GM10266 (cell line): ENCODE measurements at regions not wholly inside any gene's neighbourhood (a gene's known extent, or its start where the extent isn't known, plus 50 kb on each side); places are given as distances from the start of the nearest gene placed in this dataset.

Source experiments
- DNase-seq: peaks from one replicate; pipeline ENCODE4 v3.0.0; 2012; ENCODE audit errors: extremely low spot score
- TF ChIP-seq, protein P1 (sequence below): IDR thresholded peaks from 2 replicates; pipeline ENCODE4 v1.5.1; 2012; ENCODE audit warnings: mild to moderate bottlenecking, low read depth; ENCODE audit not compliant: control insufficient read depth, insufficient read depth; ENCODE audit errors: missing control alignments

DNA sequence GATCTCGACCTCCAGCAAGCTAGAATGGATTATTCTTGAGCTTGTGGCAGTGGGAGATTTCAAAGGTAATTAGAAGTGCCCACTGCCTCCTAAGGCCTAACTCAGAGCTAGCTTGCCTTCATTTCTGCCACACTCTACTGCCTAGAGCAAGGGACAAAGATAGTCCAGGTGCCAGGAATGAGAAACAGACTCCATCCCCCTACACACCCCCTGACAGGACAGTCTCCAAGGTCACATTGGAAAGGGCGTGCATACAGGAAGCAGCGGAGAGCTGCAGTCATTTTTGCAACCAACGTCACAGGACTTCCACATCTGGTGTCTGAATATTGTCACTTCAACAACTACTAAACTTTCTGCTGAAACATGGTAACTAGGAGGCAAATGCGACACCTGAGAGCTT, 101.0 kb upstream of the SH3BP4 start:
- no peak for DNase-seq
- TF ChIP-seq, protein P1, sequence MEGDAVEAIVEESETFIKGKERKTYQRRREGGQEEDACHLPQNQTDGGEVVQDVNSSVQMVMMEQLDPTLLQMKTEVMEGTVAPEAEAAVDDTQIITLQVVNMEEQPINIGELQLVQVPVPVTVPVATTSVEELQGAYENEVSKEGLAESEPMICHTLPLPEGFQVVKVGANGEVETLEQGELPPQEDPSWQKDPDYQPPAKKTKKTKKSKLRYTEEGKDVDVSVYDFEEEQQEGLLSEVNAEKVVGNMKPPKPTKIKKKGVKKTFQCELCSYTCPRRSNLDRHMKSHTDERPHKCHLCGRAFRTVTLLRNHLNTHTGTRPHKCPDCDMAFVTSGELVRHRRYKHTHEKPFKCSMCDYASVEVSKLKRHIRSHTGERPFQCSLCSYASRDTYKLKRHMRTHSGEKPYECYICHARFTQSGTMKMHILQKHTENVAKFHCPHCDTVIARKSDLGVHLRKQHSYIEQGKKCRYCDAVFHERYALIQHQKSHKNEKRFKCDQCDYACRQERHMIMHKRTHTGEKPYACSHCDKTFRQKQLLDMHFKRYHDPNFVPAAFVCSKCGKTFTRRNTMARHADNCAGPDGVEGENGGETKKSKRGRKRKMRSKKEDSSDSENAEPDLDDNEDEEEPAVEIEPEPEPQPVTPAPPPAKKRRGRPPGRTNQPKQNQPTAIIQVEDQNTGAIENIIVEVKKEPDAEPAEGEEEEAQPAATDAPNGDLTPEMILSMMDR, result no peak

DNA sequence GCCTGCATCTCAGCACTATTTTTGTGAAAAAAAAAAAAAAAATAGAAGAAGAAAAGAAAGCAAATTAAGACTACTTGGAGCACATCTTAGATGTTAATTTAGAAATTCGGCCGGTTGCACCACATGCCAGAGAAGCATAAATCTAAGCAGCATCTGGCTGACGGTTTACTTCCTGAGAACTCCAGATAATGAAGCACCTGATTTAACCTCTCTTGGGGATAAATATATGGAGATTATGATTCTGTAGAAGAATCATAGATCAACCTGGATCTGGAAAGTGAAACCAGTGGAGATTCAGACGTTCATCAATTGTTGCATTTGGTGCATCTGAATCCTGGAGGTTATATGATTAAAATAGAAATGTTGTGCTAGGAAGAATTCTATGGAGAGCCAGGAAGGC, 102.1 kb upstream of the SH3BP4 start:
- DNase-seq, result no peak
- TF ChIP-seq, protein P1, result no peak

DNA sequence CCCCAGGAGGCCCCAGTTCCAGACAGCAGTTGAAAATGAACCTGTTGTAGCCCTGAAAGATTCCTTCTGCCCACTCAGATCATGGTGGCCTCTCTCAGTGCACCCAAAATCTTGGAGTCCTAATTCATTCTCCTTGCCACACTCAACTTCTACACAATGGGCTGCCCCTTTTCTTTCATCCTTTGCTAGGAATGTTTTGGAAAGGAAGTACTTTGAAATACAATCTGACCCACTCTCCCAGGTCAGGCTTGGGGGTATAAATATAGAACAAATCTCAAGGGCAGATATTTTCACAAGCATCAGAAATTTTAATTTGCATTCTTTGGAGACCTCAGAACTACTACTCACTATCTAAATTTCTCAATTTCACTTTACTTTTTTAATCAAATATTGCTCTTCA, 103.2 kb upstream of the SH3BP4 start:
- TF ChIP-seq, protein P1, result no peak
- DNase-seq, result no peak

DNA sequence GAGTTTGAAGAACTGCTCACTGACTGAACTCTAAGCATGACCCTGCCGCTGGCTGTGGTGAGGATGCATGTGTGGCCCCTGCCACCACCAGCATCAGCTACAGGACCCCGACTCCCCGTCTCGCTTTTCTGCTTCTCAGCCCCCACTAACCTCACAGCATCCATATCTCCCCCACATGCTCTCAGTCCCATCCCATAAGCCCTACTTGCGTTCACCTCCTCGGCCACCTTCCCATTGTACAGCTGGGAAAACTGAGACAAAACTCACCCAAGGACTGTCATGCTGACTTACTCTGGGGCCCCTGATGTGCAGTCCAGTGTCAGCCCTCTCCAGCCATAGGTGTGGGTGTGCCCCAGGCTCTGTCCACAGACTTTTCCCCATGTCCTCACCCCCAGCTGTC, 104.2 kb upstream of the SH3BP4 start:
- DNase-seq, result no peak
- TF ChIP-seq, protein P1, result no peak

DNA sequence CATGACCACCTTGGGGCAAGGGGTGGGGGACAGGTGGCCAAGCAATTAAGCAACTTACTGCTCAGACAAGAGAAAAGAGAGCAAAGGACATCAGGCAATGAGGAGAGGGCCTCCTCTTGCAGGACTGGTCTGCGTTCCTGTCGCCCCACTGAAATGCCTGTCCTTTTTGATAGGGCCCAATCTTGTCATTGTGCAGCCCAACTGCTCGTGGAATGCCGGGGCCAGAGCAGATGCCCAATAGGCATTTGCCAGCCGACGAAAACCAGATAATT, 104.5 kb upstream of the SH3BP4 start:
- TF ChIP-seq, protein P1, result no peak
- no peak for DNase-seq

DNA sequence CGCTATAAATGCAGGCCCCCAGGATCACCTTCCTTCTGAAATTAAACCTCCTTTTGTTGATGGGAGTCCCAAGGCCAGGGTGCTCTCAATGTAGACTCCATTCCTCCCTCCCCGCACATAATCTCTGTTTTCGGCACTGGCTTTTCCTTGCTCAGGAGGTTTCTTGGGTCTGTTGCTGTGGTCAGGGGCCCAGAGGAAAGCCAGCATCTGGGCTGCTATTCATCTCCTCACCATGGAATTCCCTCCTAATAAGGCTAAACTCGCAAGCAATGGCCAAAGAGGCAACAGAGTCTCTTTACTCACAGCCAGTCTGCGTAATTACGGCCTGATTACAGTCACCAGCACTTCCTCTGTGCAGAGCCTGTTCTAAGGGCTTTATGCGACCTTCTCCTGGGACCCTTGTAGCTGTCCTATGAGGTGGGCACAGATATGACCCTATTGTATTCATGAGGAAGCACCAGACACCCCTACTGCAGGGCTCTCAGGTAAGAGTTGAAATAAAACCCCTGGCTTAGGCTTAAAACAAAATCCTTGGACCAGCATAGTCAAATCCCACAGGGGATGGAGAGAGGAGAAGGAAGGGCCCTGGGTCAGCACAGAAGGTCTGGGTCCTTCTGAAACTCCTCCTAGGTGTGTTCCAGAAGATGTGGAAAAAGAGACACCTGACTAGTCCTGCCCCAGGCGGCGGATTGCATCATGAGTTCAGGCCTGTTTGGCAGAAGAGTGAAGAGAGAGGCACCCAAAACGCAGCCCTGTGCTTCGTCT, 105.0 kb upstream of the SH3BP4 start:
- TF ChIP-seq, protein P1, result no peak
- DNase-seq, result no peak

DNA sequence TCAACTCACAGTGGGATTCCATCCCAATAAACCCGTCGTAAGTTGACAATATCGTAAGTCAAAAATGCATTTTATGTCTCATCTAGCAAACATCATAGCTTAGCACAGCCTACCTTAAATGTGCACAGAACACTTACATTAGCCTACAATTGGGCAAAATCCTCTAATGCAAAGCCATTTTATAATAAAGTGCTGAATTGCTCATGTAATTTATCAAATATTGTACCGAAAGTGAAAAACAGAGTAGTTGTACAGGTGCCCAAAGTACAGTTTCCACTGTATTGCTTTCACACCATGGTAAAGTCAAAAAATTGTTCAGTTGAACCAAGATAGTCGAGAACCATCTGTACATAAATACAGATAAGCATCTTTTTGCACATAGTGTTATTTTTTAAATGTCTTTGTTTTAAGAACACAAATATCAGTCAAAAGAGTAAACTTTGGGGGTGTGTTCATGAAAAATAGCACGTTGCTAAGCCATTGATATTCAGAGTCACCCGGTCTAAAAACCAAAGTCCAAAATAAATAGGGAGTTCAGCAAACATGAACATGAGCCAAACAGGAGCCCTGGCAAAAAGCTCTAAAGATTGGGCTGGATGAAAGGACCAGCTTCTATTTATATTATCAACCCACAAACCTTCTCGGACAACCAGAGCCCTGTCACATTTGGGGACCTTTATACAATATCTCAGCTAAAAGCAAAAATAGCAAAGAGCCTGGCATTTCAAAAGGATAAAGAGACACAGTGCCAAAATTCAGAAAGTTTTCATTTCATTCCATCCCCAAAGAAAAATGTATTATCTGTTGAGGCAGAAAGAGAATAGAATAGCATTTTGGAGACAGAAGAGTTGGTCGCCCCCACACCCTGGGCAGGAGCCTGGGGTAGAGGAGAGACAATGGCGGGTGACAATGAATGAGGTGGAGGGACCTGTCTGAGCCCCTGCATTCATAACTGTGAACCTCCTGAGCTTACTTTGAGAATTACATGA, 105.9 kb upstream of the SH3BP4 start:
- no peak for DNase-seq
- TF ChIP-seq, protein P1, result no peak
